Type B pancreatic cell (in vitro differentiated cells): ENCODE measurements at regions not wholly inside any gene's neighbourhood (a gene's known extent, or its start where the extent isn't known, plus 50 kb on each side); places are given as distances from the start of the nearest gene placed in this dataset.

ENCODE experiments used
- DNase-seq: peaks from one replicate; pipeline ENCODE4 v3.0.0; 2021; ENCODE audit warnings: mixed read lengths; ENCODE audit not compliant: unreplicated experiment; ENCODE audit errors: extremely low spot score
- H3K27ac Mint-ChIP-seq: 2 replicates; pipeline ENCODE4 v1.8.0; 2021; ENCODE audit warnings: mild to moderate bottlenecking, mixed read lengths
- H3K27me3 Mint-ChIP-seq: 2 replicates; pipeline ENCODE4 v1.8.0; 2021; ENCODE audit warnings: mixed read lengths
- H3K36me3 Mint-ChIP-seq: 2 replicates; pipeline ENCODE4 v1.8.0; 2021; ENCODE audit warnings: mixed read lengths
- H3K4me1 Mint-ChIP-seq: one replicate; pipeline ENCODE4 v1.8.0; 2021; ENCODE audit warnings: mixed read lengths; ENCODE audit not compliant: unreplicated experiment
- H3K4me3 Mint-ChIP-seq: 2 replicates; pipeline ENCODE4 v1.8.0; 2021; ENCODE audit warnings: mild to moderate bottlenecking, mixed read lengths
- H3K9me3 Mint-ChIP-seq: 2 replicates; pipeline ENCODE4 v1.8.0; 2021; ENCODE audit warnings: mixed read lengths
- CTCF ChIP-seq: fragments of 200-600 bp; sonication (generic); conservative IDR thresholded peaks from 2 replicates; pipeline ENCODE4 v1.5.0; 2021; ENCODE audit warnings: antibody characterized with exemption, mild to moderate bottlenecking

GRCh38 chr2:144583741-144584453 is 64.0 kb upstream of the ZEB2 start:
- H3K4me1 Mint-ChIP-seq: peaks cover 20% of the 10 kb centered on the region
- H3K9me3 Mint-ChIP-seq: peaks cover 11% of the 10 kb centered on the region
- no peak for TF ChIP-seq CTCF
- no peak for DNase-seq
- H3K36me3 Mint-ChIP-seq: peaks cover 3% of the 10 kb centered on the region
- no peak overlapping the region for H3K27ac Mint-ChIP-seq
- H3K4me3 Mint-ChIP-seq: no peak overlapping the region
- peaks cover 23% of the 10 kb centered on the region for H3K27me3 Mint-ChIP-seq

DNA sequence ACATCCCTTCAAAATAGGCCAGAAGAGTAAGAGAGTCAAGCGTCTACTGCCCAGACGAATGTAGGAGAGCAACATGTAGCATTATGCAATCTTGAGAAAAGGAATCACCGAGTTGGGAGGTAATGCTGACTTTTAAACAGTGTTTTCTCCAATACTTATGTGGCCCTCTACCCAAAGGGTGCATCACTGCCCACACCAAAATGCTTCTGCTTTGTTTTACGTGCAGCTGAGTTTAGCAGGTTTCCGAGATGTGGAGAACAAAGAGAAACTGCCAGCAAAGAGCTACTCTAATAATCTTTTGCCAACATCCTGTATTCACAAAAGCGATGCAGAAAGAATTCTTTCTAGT is 63.4 kb upstream of the ZEB2 start:
- DNase-seq: no peak
- Mint-ChIP-seq H3K27me3 (peaks cover 23% of the 10 kb centered on the region), H3K27ac (no peak overlapping the region), H3K9me3 (peaks cover 11% of the 10 kb centered on the region), H3K4me1 (peaks cover 20% of the 10 kb centered on the region), H3K36me3 (peaks cover 3% of the 10 kb centered on the region), H3K4me3 (no peak overlapping the region)
- TF ChIP-seq CTCF: no peak

- TF ChIP-seq CTCF: no peak
- Mint-ChIP-seq H3K9me3 (peaks cover 11% of the 10 kb centered on the region), H3K4me3 (no peak overlapping the region), H3K27me3 (peaks cover 23% of the 10 kb centered on the region), H3K36me3 (peaks cover 3% of the 10 kb centered on the region), H3K27ac (no peak overlapping the region), H3K4me1 (peaks cover 20% of the 10 kb centered on the region)
- DNase-seq: no peak
These were observed 62.9 kb upstream of the ZEB2 start for GRCh38 chr2:144582651-144583380.

- no peak for TF ChIP-seq CTCF
- peaks cover 8% of the 10 kb centered on the region for H3K9me3 Mint-ChIP-seq
- no peak overlapping the region for H3K4me3 Mint-ChIP-seq
- H3K4me1 Mint-ChIP-seq: peaks cover 20% of the 10 kb centered on the region
- H3K36me3 Mint-ChIP-seq: peaks cover 3% of the 10 kb centered on the region
- H3K27ac Mint-ChIP-seq: no peak overlapping the region
- DNase-seq: no peak
- peaks cover 20% of the 10 kb centered on the region for H3K27me3 Mint-ChIP-seq
These were observed 60.7 kb upstream of the ZEB2 start for GRCh38 chr2:144580521-144581161.

GRCh38 chr2:144579556-144579955 is 59.6 kb upstream of the ZEB2 start:
- H3K36me3 Mint-ChIP-seq: peaks cover 3% of the 10 kb centered on the region
- H3K27me3 Mint-ChIP-seq: peaks cover 17% of the 10 kb centered on the region
- no peak for DNase-seq
- peaks cover 20% of the 10 kb centered on the region for H3K4me1 Mint-ChIP-seq
- no peak for TF ChIP-seq CTCF
- H3K9me3 Mint-ChIP-seq: peaks cover 4% of the 10 kb centered on the region
- no peak overlapping the region for H3K4me3 Mint-ChIP-seq
- no peak overlapping the region for H3K27ac Mint-ChIP-seq
